ENCODE measurements at regions not wholly inside any gene's neighbourhood (a gene's known extent, or its start where the extent isn't known, plus 50 kb on each side); places are given as distances from the start of the nearest gene placed in this dataset.

- TF ChIP-seq EZH2 (IDR thresholded peaks at IDR 0.05; ENCODE audit: borderline replicate concordance, low read length) (no peak), CTCF (IDR thresholded peaks at IDR 0.05; ENCODE audit: low read length) (no peak)
- H3K4me2 ChIP-seq (ENCODE audit: low read length): no peak overlapping the region
- H3K27me3 ChIP-seq (ENCODE audit: insufficient read depth, low read length): no peaks in the 10 kb centered on the region; the same call in 1 of the 2 replicates
- no peaks in the 10 kb centered on the region for H3K36me3 ChIP-seq (ENCODE audit: insufficient read depth, low read length)
- H3K4me1 ChIP-seq (ENCODE audit: insufficient read depth, low read length, severe bottlenecking): no peaks in the 10 kb centered on the region
- no peaks in the 10 kb centered on the region for H4K20me1 ChIP-seq (ENCODE audit: insufficient read depth, low read length)
- H3K27ac ChIP-seq (ENCODE audit: low read depth, low read length, poor library complexity, severe bottlenecking): no peak overlapping the region
- H2AFZ ChIP-seq (ENCODE audit: low read length): no peak overlapping the region
- no peak overlapping the region for H3K9ac ChIP-seq (ENCODE audit: low read length)
- no peaks in the 10 kb centered on the region for H3K9me2 ChIP-seq (ENCODE audit: low read depth, low read length)
- no peaks in the 10 kb centered on the region for H3K79me2 ChIP-seq (ENCODE audit: insufficient read depth, low read length)
- no peaks in the 10 kb centered on the region for H3K9me3 ChIP-seq (ENCODE audit: low read length)
- H3F3A ChIP-seq (ENCODE audit: insufficient read depth, low read length): no peaks in the 10 kb centered on the region
- no peak overlapping the region for H3K4me3 ChIP-seq (ENCODE audit: low read depth, low read length, poor library complexity, severe bottlenecking)
Observed at GRCh38 chr10:130400890-130401289, 264.7 kb downstream of the GLRX3 start.

GRCh38 chr10:130401860-130402765, 265.9 kb downstream of the GLRX3 start:
- Histone ChIP-seq H3K9me2 (ENCODE audit: low read depth, low read length) (no peaks in the 10 kb centered on the region), H4K20me1 (ENCODE audit: insufficient read depth, low read length) (no peaks in the 10 kb centered on the region), H3K79me2 (ENCODE audit: insufficient read depth, low read length) (no peaks in the 10 kb centered on the region), H2AFZ (ENCODE audit: low read length) (no peak overlapping the region), H3K4me2 (ENCODE audit: low read length) (no peak overlapping the region), H3K27ac (ENCODE audit: low read depth, low read length, poor library complexity, severe bottlenecking) (no peak overlapping the region), H3K27me3 (ENCODE audit: insufficient read depth, low read length) (no peaks in the 10 kb centered on the region; the same call in 1 of the 2 replicates), H3F3A (ENCODE audit: insufficient read depth, low read length) (no peaks in the 10 kb centered on the region), H3K4me1 (ENCODE audit: insufficient read depth, low read length, severe bottlenecking) (no peaks in the 10 kb centered on the region), H3K9me3 (ENCODE audit: low read length) (no peaks in the 10 kb centered on the region), H3K4me3 (ENCODE audit: low read depth, low read length, poor library complexity, severe bottlenecking) (no peak overlapping the region), H3K9ac (ENCODE audit: low read length) (no peak overlapping the region), H3K36me3 (ENCODE audit: insufficient read depth, low read length) (no peaks in the 10 kb centered on the region)
- TF ChIP-seq CTCF (IDR thresholded peaks at IDR 0.05; ENCODE audit: low read length) (no peak), EZH2 (IDR thresholded peaks at IDR 0.05; ENCODE audit: borderline replicate concordance, low read length) (no peak)

- no peak overlapping the region for H3K4me2 ChIP-seq (ENCODE audit: low read length)
- no peaks in the 10 kb centered on the region for H3K79me2 ChIP-seq (ENCODE audit: insufficient read depth, low read length)
- H3K9me3 ChIP-seq (ENCODE audit: low read length): no peaks in the 10 kb centered on the region
- H3K9ac ChIP-seq (ENCODE audit: low read length): no peak overlapping the region
- TF ChIP-seq CTCF (IDR thresholded peaks at IDR 0.05; ENCODE audit: low read length) (no peak), EZH2 (IDR thresholded peaks at IDR 0.05; ENCODE audit: borderline replicate concordance, low read length) (no peak)
- no peaks in the 10 kb centered on the region for H3K4me1 ChIP-seq (ENCODE audit: insufficient read depth, low read length, severe bottlenecking)
- no peaks in the 10 kb centered on the region for H3K36me3 ChIP-seq (ENCODE audit: insufficient read depth, low read length)
- H3K9me2 ChIP-seq (ENCODE audit: low read depth, low read length): no peaks in the 10 kb centered on the region
- H3K27me3 ChIP-seq (ENCODE audit: insufficient read depth, low read length): no peaks in the 10 kb centered on the region; the same call in 1 of the 2 replicates
- H4K20me1 ChIP-seq (ENCODE audit: insufficient read depth, low read length): no peaks in the 10 kb centered on the region
- no peak overlapping the region for H3K27ac ChIP-seq (ENCODE audit: low read depth, low read length, poor library complexity, severe bottlenecking)
- no peak overlapping the region for H3K4me3 ChIP-seq (ENCODE audit: low read depth, low read length, poor library complexity, severe bottlenecking)
- no peak overlapping the region for H2AFZ ChIP-seq (ENCODE audit: low read length)
- H3F3A ChIP-seq (ENCODE audit: insufficient read depth, low read length): no peaks in the 10 kb centered on the region
Observed at GRCh38 chr10:130403153-130404075, 267.2 kb downstream of the GLRX3 start.
